HepG2 (cell line): ENCODE measurements at regions not wholly inside any gene's neighbourhood (a gene's known extent, or its start where the extent isn't known, plus 50 kb on each side); places are given as distances from the start of the nearest gene placed in this dataset.
A peak's percentile ranks its signal among the peaks of the same experiment; 100 is the strongest.

Experiments used
- CBFB ChIP-seq: sonication (generic); formaldehyde crosslinking; IDR thresholded peaks from 2 replicates; pipeline ENCODE4 v1.4.0; 2020; ENCODE audit warnings: missing genetic modification reagents
- CBX1 ChIP-seq: IDR thresholded peaks from one replicate; pipeline ENCODE4 v1.6.1; 2016; ENCODE audit warnings: antibody characterized with exemption, low read depth
- EHMT2 ChIP-seq: fragments of 200-600 bp; sonication (generic); IDR thresholded peaks from 2 replicates; pipeline ENCODE4 v1.7.0; 2017; ENCODE audit warnings: antibody characterized with exemption, low read depth, low read length, borderline replicate concordance
- FIP1L1 ChIP-seq: fragments of 200-400 bp; formaldehyde crosslinking; IDR thresholded peaks from 2 replicates; pipeline ENCODE4 v1.6.1; 2018; ENCODE audit warnings: low read depth, mild to moderate bottlenecking, low read length, moderate library complexity, borderline replicate concordance; ENCODE audit not compliant: insufficient read depth
- GFI1 ChIP-seq: sonication (generic); formaldehyde crosslinking; IDR thresholded peaks from 2 replicates; pipeline ENCODE4 v1.5.0; 2020; ENCODE audit warnings: missing genetic modification reagents, mild to moderate bottlenecking, borderline replicate concordance
- KLF16 ChIP-seq, 2 experiments: sonication (generic) in 1 of 2; formaldehyde crosslinking in 1 of 2; IDR thresholded peaks; 2 replicates each; pipeline versions ENCODE4 v1.6.1 to v1.8.0; 2016 to 2023; ENCODE audit warnings: missing genetic modification reagents in 2 of 2, missing compliant biosample characterization in 1 of 2
- NR1H2 ChIP-seq: sonication (generic); formaldehyde crosslinking; IDR thresholded peaks from 2 replicates; pipeline ENCODE4 v1.8.1; 2022; ENCODE audit warnings: low read depth, missing genetic modification reagents, borderline replicate concordance
- NR2C2 ChIP-seq: sonication (generic); formaldehyde crosslinking; IDR thresholded peaks from 2 replicates; pipeline ENCODE4 v1.4.0; 2020; ENCODE audit warnings: missing genetic modification reagents, mild to moderate bottlenecking, moderate library complexity, borderline replicate concordance
- PHF20 ChIP-seq: sonication (generic); formaldehyde crosslinking; IDR thresholded peaks from 2 replicates; pipeline ENCODE4 v1.5.0; 2020; ENCODE audit warnings: mild to moderate bottlenecking, missing genetic modification reagents
- PHF5A ChIP-seq: IDR thresholded peaks from one replicate; pipeline ENCODE4 v1.6.1; 2018; ENCODE audit warnings: low read depth, missing genetic modification reagents; ENCODE audit not compliant: unreplicated experiment
- RAD51 ChIP-seq: fragments of 450-650 bp; IDR thresholded peaks from 2 replicates; pipeline ENCODE4 v1.6.1; 2016; ENCODE audit warnings: borderline replicate concordance
- TAF1 ChIP-seq: sonication (generic); formaldehyde crosslinking; IDR thresholded peaks from 2 replicates; pipeline ENCODE4 v1.4.0; 2020; ENCODE audit warnings: missing genetic modification reagents
- ZNF335 ChIP-seq: sonication (generic); formaldehyde crosslinking; IDR thresholded peaks from 2 replicates; pipeline ENCODE4 v1.4.0; 2020; ENCODE audit warnings: missing genetic modification reagents
- ZNF816 ChIP-seq: sonication (generic); formaldehyde crosslinking; IDR thresholded peaks from 2 replicates; pipeline ENCODE4 v1.8.0; 2022; ENCODE audit warnings: missing genetic modification reagents, mild to moderate bottlenecking, borderline replicate concordance
- ZSCAN20 ChIP-seq: sonication (generic); formaldehyde crosslinking; IDR thresholded peaks from 2 replicates; pipeline ENCODE4 v1.4.0; 2020; ENCODE audit warnings: missing genetic modification reagents, mild to moderate bottlenecking, borderline replicate concordance
- TF ChIP-seq, protein P1 (sequence below), 2 experiments: IDR thresholded peaks; 2 replicates each; pipeline ENCODE4 v1.6.1; 2011 to 2012; ENCODE audit warnings: low read length in 2 of 2, borderline replicate concordance in 1 of 2, low read depth in 1 of 2, mild to moderate bottlenecking in 1 of 2, moderate library complexity in 1 of 2
- TF ChIP-seq, protein P2 (sequence below): sonication (generic); formaldehyde crosslinking; IDR thresholded peaks from 2 replicates; pipeline ENCODE4 v1.9.0; 2022; ENCODE audit warnings: missing genetic modification reagents, mild to moderate bottlenecking, borderline replicate concordance
- TF ChIP-seq, protein P3 (sequence below): sonication (generic); formaldehyde crosslinking; conservative IDR thresholded peaks from 2 replicates; pipeline ENCODE4 v1.4.0; 2020; ENCODE audit warnings: missing genetic modification reagents

DNA sequence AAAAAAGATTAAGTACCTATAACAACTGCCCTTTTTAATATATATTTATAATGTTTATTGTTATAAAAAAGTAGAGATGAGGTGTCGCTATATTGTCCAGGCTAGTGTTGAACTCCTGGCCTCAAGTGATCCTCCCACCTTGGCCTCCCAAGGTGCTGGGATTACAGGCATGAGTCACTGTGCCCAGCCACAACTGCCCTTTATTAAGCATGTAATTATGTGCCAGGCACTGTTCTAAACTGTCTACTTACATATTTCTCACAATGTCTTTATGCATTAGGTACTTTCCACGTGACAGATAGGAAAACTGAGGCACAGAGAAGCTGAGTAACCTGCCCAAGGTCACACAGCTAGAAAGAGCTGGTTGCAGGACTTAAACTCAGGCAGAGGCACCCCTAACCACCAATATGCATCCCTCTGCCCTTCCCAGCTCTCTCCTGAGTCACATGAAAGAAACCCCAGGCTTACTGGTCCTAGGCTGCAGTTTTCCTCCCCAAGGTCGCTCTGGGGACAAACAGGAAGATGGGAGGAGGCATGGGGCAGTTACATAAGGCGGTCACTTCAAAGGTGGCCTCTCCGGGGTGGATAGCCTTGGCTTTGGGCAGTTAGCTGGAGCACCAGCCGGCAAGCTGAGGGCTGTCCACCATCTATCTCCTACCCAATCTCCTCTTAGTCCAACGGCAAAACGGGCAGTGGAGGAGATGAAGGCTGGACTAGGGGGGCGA is 54.6 kb upstream of the TBX3 start (continued):
- TF ChIP-seq RAD51: no peak
- TF ChIP-seq ZNF816: peak; percentile 51; the same call in 1 of the 2 replicates
- TF ChIP-seq KLF16 (CRISPR knock-in tag; IDR thresholded peaks at IDR 0.05): peak; percentile 25 to 88; a peak in 2 of 4 replicates
- TF ChIP-seq PHF20: no peak
- TF ChIP-seq NR1H2 (CRISPR knock-in tag): no peak
- no peak for TF ChIP-seq CBX1
- TF ChIP-seq CBFB (CRISPR knock-in tag): 0 out of 2 replicates have a peak, but pooled peaks have one; percentile 52
- no peak for TF ChIP-seq FIP1L1
- TF ChIP-seq, protein P1, sequence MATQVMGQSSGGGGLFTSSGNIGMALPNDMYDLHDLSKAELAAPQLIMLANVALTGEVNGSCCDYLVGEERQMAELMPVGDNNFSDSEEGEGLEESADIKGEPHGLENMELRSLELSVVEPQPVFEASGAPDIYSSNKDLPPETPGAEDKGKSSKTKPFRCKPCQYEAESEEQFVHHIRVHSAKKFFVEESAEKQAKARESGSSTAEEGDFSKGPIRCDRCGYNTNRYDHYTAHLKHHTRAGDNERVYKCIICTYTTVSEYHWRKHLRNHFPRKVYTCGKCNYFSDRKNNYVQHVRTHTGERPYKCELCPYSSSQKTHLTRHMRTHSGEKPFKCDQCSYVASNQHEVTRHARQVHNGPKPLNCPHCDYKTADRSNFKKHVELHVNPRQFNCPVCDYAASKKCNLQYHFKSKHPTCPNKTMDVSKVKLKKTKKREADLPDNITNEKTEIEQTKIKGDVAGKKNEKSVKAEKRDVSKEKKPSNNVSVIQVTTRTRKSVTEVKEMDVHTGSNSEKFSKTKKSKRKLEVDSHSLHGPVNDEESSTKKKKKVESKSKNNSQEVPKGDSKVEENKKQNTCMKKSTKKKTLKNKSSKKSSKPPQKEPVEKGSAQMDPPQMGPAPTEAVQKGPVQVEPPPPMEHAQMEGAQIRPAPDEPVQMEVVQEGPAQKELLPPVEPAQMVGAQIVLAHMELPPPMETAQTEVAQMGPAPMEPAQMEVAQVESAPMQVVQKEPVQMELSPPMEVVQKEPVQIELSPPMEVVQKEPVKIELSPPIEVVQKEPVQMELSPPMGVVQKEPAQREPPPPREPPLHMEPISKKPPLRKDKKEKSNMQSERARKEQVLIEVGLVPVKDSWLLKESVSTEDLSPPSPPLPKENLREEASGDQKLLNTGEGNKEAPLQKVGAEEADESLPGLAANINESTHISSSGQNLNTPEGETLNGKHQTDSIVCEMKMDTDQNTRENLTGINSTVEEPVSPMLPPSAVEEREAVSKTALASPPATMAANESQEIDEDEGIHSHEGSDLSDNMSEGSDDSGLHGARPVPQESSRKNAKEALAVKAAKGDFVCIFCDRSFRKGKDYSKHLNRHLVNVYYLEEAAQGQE (IDR thresholded peaks at IDR 0.05; ENCODE audit: borderline replicate concordance in 1 of 2, low read depth in 1 of 2, low read length in 2 of 2): peak in 1 of 2 experiments; percentile 46; a peak in 1 of 4 replicates
- TF ChIP-seq ZNF335 (CRISPR knock-in tag): peak; percentile 49; the same call in 1 of the 2 replicates
- TF ChIP-seq PHF5A (CRISPR knock-in tag): peak; percentile 73
- TF ChIP-seq EHMT2: no peak
- TF ChIP-seq, protein P2, sequence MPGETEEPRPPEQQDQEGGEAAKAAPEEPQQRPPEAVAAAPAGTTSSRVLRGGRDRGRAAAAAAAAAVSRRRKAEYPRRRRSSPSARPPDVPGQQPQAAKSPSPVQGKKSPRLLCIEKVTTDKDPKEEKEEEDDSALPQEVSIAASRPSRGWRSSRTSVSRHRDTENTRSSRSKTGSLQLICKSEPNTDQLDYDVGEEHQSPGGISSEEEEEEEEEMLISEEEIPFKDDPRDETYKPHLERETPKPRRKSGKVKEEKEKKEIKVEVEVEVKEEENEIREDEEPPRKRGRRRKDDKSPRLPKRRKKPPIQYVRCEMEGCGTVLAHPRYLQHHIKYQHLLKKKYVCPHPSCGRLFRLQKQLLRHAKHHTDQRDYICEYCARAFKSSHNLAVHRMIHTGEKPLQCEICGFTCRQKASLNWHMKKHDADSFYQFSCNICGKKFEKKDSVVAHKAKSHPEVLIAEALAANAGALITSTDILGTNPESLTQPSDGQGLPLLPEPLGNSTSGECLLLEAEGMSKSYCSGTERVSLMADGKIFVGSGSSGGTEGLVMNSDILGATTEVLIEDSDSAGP (CRISPR knock-in tag): peak; percentile 75; the same call in 1 of the 2 replicates
- peak; percentile 52; the same call in 1 of the 2 replicates for TF ChIP-seq GFI1
- peak; percentile 4; the same call in 1 of the 2 replicates for TF ChIP-seq TAF1 (CRISPR knock-in tag)
- TF ChIP-seq NR2C2 (CRISPR knock-in tag): peak; percentile 48; the same call in 1 of the 2 replicates
- TF ChIP-seq, protein P3, sequence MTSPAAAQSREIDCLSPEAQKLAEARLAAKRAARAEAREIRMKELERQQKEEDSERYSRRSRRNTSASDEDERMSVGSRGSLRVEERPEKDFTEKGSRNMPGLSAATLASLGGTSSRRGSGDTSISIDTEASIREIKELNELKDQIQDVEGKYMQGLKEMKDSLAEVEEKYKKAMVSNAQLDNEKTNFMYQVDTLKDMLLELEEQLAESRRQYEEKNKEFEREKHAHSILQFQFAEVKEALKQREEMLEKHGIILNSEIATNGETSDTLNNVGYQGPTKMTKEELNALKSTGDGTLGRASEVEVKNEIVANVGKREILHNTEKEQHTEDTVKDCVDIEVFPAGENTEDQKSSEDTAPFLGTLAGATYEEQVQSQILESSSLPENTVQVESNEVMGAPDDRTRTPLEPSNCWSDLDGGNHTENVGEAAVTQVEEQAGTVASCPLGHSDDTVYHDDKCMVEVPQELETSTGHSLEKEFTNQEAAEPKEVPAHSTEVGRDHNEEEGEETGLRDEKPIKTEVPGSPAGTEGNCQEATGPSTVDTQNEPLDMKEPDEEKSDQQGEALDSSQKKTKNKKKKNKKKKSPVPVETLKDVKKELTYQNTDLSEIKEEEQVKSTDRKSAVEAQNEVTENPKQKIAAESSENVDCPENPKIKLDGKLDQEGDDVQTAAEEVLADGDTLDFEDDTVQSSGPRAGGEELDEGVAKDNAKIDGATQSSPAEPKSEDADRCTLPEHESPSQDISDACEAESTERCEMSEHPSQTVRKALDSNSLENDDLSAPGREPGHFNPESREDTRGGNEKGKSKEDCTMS (CRISPR knock-in tag): no peak
- no peak for TF ChIP-seq ZSCAN20 (CRISPR knock-in tag)
